Neural progenitor cell (in vitro differentiated cells): ENCODE measurements at regions not wholly inside any gene's neighbourhood (a gene's known extent, or its start where the extent isn't known, plus 50 kb on each side); places are given as distances from the start of the nearest gene placed in this dataset.
"Not testable (repeated sequence)": the region's sequence is repeated elsewhere in the genome, so short reads cannot be mapped to it uniquely, and the experiment has no call there.

Experiments
- CTCF ChIP-seq: fragments of 200-600 bp; sonication (generic); IDR thresholded peaks from 2 replicates; pipeline ENCODE4 v1.5.1; 2017; ENCODE audit warnings: antibody characterized with exemption, mild to moderate bottlenecking
- EZH2 ChIP-seq: fragments of 200-600 bp; sonication (generic); IDR thresholded peaks from 2 replicates; pipeline ENCODE4 v1.6.1; 2017; ENCODE audit warnings: antibody characterized with exemption, mild to moderate bottlenecking, moderate library complexity
- EZH2phosphoT487 ChIP-seq: fragments of 200-600 bp; sonication (generic); IDR thresholded peaks from 2 replicates; pipeline ENCODE4 v1.6.1; 2017; ENCODE audit warnings: antibody characterized with exemption

GRCh38 chr2:158884552-158884951 is 83.9 kb upstream of the TANC1 start:
- TF ChIP-seq EZH2, CTCF, EZH2phosphoT487: not testable (repeated sequence)
